WI38 (cell line): ENCODE measurements at regions not wholly inside any gene's neighbourhood (a gene's known extent, or its start where the extent isn't known, plus 50 kb on each side); places are given as distances from the start of the nearest gene placed in this dataset.

Source experiments
- H3K4me3 ChIP-seq: 2 replicates; pipeline ENCODE4 v1.5.1; 2011; ENCODE audit warnings: low read depth, mild to moderate bottlenecking, control low read depth, low read length
- CTCF ChIP-seq: IDR thresholded peaks from 2 replicates; pipeline ENCODE4 v1.5.1; 2012; ENCODE audit warnings: low read depth, mild to moderate bottlenecking, control low read depth, low read length

GRCh38 chr11:82229341-82229740 lies 504.3 kb downstream of the FAM181B start:
- TF ChIP-seq CTCF, result no peak
- H3K4me3 ChIP-seq, result no peak overlapping the region

- TF ChIP-seq CTCF, result no peak
- no peak overlapping the region for H3K4me3 ChIP-seq
Observed at GRCh38 chr11:82225930-82226329, 507.7 kb downstream of the FAM181B start.

DNA sequence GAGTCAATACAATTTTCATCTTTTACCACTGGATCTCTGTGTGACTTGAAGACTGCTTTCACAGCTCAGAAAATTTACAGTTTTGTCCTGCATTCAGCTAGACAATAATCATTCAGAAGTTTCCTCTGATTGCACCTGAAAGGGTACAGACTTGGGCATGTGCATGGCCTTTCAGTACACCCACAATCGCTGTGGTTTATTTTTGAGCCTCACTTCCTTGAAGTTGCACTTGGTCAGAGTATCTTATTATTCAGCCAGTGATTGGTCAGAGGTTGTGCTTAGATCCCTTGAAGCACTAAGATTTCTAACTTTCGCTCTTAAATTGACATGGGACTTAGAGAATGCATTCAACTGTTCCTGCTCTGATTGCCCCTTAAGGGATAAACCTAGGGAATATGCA lies 508.2 kb downstream of the FAM181B start:
- no peak overlapping the region for H3K4me3 ChIP-seq
- TF ChIP-seq CTCF, result no peak

DNA sequence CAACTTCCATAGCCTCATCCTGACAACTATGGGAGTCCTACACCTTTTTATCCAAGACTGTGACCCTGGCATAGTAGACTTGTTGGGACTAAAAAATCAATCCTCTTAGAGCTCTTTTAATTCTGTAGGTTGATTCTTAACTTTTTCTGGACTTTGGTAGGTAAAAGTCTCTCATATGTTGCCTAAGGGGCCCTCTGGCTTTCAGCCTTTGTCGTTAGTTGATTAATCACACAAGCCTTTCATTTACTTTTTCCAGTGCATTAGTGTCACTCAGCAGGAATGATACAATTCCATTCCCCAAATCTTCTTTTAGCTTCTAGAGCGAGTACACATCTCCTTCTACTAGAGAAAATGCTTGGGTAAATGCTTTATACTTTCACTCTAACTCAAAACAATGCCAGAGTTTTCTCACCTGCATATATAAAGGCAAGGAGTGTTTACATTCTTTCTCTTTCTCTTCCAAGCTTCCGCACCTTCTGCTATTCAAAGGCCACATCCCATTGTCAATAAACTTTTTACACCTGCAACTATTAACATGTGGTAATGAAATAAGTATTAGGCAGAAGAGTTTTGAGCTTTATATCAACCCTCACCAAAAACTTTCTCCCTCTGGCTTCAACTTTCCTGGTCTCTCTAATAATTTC lies 516.6 kb downstream of the FAM181B start:
- TF ChIP-seq CTCF, result no peak
- H3K4me3 ChIP-seq, result no peak overlapping the region

GRCh38 chr11:82210011-82210410 lies 523.7 kb downstream of the FAM181B start:
- no peak for TF ChIP-seq CTCF

DNA sequence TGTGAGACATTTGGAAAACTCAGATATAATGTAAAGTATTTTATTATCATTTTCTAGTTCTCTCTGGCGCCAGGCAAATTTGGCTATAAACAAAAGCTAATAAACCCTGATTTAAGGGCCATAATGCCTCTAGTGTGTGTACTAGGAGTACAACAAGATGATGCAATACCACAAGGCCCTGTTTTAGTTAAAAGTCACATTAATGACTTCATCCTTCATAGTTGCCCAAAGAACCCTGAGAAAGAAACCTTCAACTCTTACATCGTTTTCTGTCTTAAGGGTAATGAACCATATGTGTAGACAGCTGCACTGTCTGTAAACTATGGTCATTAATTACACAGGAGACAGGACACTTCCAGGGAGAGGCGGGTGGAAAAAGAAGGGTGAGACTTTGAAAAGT lies 538.4 kb downstream of the FAM181B start:
- H3K4me3 ChIP-seq, result no peak overlapping the region
- no peak for TF ChIP-seq CTCF

More at GRCh38 chr11:82210011-82210410, 523.7 kb downstream of the FAM181B start:
- no peak overlapping the region for H3K4me3 ChIP-seq

DNA sequence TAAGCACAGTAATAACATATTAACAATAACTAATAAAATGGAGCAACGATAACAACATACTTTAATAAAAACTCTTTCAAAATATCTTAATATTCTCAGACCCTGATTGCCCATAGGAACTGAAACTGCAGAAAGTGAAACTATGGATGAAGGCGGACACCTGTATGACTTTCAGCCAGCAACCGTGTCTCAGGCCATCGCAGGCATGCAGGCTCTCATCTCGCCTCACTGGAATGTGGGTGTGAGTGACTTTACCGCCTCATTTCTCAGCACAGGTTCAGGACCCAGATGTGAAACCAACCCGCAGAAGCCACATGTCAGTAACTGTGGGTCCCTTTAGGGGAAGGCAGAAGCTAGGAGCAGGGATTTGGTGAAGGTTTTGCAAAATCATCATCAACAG lies 539.1 kb downstream of the FAM181B start:
- H3K4me3 ChIP-seq, result no peak overlapping the region
- no peak for TF ChIP-seq CTCF
